SH-SY5Y (cell line): ENCODE measurements at regions not wholly inside any gene's neighbourhood (a gene's known extent, or its start where the extent isn't known, plus 50 kb on each side); places are given as distances from the start of the nearest gene placed in this dataset.

Experiments
- GATA2 ChIP-seq: IDR thresholded peaks from 2 replicates; pipeline ENCODE4 v1.6.1; 2011; ENCODE audit warnings: mild to moderate bottlenecking, low read depth, low read length
- GATA3 ChIP-seq: IDR thresholded peaks from 2 replicates; pipeline ENCODE4 v1.6.1; 2011; ENCODE audit warnings: low read depth, mild to moderate bottlenecking, low read length, moderate library complexity

DNA sequence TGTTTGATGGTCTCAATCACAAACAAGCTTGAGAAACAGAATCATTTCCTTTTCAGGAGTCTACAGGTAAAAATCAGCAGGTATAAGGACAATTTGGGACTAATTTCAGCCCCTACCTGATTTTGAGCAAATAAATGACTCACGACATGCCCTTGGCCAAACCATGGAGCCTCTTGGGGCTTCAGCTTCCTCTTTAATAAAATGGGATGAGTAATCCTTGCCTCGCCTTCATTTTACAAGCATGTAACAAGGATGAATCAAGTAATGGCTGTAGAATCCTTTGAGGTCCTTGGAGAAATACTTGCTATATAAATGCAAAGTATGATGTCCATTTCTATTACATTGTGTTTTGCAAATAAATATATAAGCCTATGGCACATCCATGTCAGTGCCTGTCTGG is 212.8 kb upstream of the PODXL start:
- no peak for TF ChIP-seq GATA2
- TF ChIP-seq GATA3, result no peak
